H1 (cell line): ENCODE measurements at regions not wholly inside any gene's neighbourhood (a gene's known extent, or its start where the extent isn't known, plus 50 kb on each side); places are given as distances from the start of the nearest gene placed in this dataset.

Source experiments
- CTCF ChIA-PET: fragments of 300-600 bp; sonication (Branson Sonifier 250); formaldehyde crosslinking; loops from one replicate; lab custom pipeline; 2021; ENCODE audit not compliant: partially characterized antibody; lab: Charles Lee
- POLR2A ChIA-PET: fragments of 300-600 bp; sonication (Branson Sonifier 250); formaldehyde crosslinking; loops from one replicate; lab custom pipeline; 2021; ENCODE audit warnings: inconsistent platforms; ENCODE audit not compliant: partially characterized antibody; lab: Charles Lee
- DNase-seq, 2 experiments: peaks; one replicate each; pipeline versions ENCODE4 v3.0.0 to v3.0.0-alpha.2; 2010 to 2022; ENCODE audit warnings: low spot score in 2 of 2, low read depth in 1 of 2, mixed read lengths in 1 of 2
- FAIRE-seq: peaks from 2 replicates; lab custom pipeline; 2011; peaks lifted over from hg19 to GRCh38; lab: Jason Lieb, UNC
- H2AFZ ChIP-seq: 2 replicates; pipeline ENCODE4 v1.8.1; 2012; ENCODE audit warnings: low read length, inconsistent platforms
- H2AK5ac ChIP-seq: 2 replicates; pipeline ENCODE4 v1.6.1; 2013; ENCODE audit warnings: low read depth, low read length
- H2BK120ac ChIP-seq: replicated peaks from 2 replicates; pipeline ENCODE3; 2013; ENCODE audit warnings: low read depth, low read length, inconsistent platforms
- H2BK12ac ChIP-seq: 2 replicates; pipeline ENCODE4 v1.6.1; 2013; ENCODE audit warnings: low read depth, low read length
- H2BK15ac ChIP-seq: 2 replicates; pipeline ENCODE4 v1.6.1; 2013; ENCODE audit warnings: low read length
- H2BK20ac ChIP-seq: 2 replicates; pipeline ENCODE4 v1.6.1; 2013; ENCODE audit warnings: low read length
- H2BK5ac ChIP-seq: 2 replicates; pipeline ENCODE4 v1.6.1; 2013; ENCODE audit warnings: low read depth, low read length
- H3K14ac ChIP-seq: 2 replicates; pipeline ENCODE4 v1.6.1; 2013; ENCODE audit warnings: inconsistent platforms; ENCODE audit not compliant: insufficient read length
- H3K18ac ChIP-seq: 2 replicates; pipeline ENCODE4 v1.6.1; 2013; ENCODE audit warnings: low read length; ENCODE audit errors: extremely low read depth
- H3K23ac ChIP-seq: 2 replicates; pipeline ENCODE4 v1.6.1; 2013; ENCODE audit warnings: inconsistent platforms; ENCODE audit not compliant: insufficient read length
- H3K23me2 ChIP-seq: 2 replicates; pipeline ENCODE4 v1.6.1; 2013; ENCODE audit warnings: low read depth, low read length
- H3K27ac ChIP-seq: 2 replicates; pipeline ENCODE4 v1.6.1; 2011; ENCODE audit warnings: low read depth, low read length, inconsistent platforms
- H3K27me3 ChIP-seq, 4 experiments: replicated peaks in 1 of 4; 1 replicate in 1 of 4; 2 replicates in 3 of 4; pipeline versions ENCODE4 v1.6.1 to v1.8.1; 2011 to 2013; ENCODE audit warnings: low read length in 3 of 4, mild to moderate bottlenecking in 3 of 4, inconsistent platforms in 2 of 4, mixed read lengths in 2 of 4, moderate library complexity in 1 of 4; ENCODE audit not compliant: control insufficient read depth in 3 of 4, insufficient read depth in 3 of 4; ENCODE audit errors: extremely low read depth in 1 of 4
- H3K36me3 ChIP-seq, 4 experiments: 2 replicates each; pipeline versions ENCODE4 v1.6.1 to v1.8.1; 2011 to 2013; ENCODE audit warnings: mild to moderate bottlenecking in 4 of 4, low read length in 3 of 4, moderate library complexity in 2 of 4, control low read depth in 1 of 4, inconsistent platforms in 1 of 4; ENCODE audit not compliant: insufficient read depth in 4 of 4, control insufficient read depth in 2 of 4
- H3K4ac ChIP-seq: replicated peaks from 2 replicates; pipeline ENCODE3; 2013; ENCODE audit warnings: low read length, low read depth, mixed read lengths, inconsistent platforms; ENCODE audit not compliant: insufficient read length
- H3K4me1 ChIP-seq, 4 experiments: replicated peaks in 1 of 4; 1 replicate in 1 of 4; 2 replicates in 3 of 4; pipeline versions ENCODE4 v1.6.1 to v1.8.1; 2011 to 2013; ENCODE audit warnings: low read length in 3 of 4, inconsistent platforms in 2 of 4, mixed read lengths in 1 of 4; ENCODE audit not compliant: insufficient read depth in 4 of 4, control insufficient read depth in 3 of 4
- H3K4me2 ChIP-seq, 2 experiments: 2 replicates each; pipeline versions ENCODE4 v1.6.1 to v1.8.1; 2011 to 2013; ENCODE audit warnings: low read depth in 2 of 2, low read length in 2 of 2, control low read depth in 1 of 2, inconsistent platforms in 1 of 2, mild to moderate bottlenecking in 1 of 2; ENCODE audit not compliant: insufficient read depth in 1 of 2
- H3K4me3 ChIP-seq, 4 experiments: fragments of 200-600, 300-600 bp in 1 of 4; sonication (generic), shearing (Covaris generic), sonication (Bioruptor Twin) in 1 of 4; 2 replicates each; pipeline versions ENCODE4 v1.5.1 to v1.8.1; 2011 to 2016; ENCODE audit warnings: low read length in 4 of 4, low read depth in 3 of 4, control low read depth in 2 of 4, inconsistent platforms in 2 of 4, mild to moderate bottlenecking in 2 of 4, mixed read lengths in 1 of 4, moderate library complexity in 1 of 4; ENCODE audit not compliant: insufficient read depth in 2 of 4; ENCODE audit errors: extremely low read depth in 1 of 4
- H3K56ac ChIP-seq: replicated peaks from 2 replicates; pipeline ENCODE3; 2013; ENCODE audit warnings: low read depth, mild to moderate bottlenecking, mixed read lengths, low read length, inconsistent platforms; ENCODE audit not compliant: insufficient read length
- H3K79me1 ChIP-seq: 2 replicates; pipeline ENCODE4 v1.6.1; 2013; ENCODE audit warnings: low read depth, low read length, control low read depth
- H3K79me2 ChIP-seq, 2 experiments: 2 replicates each; pipeline versions ENCODE4 v1.6.1 to v1.8.1; 2012 to 2013; ENCODE audit warnings: low read length in 2 of 2, mild to moderate bottlenecking in 2 of 2, inconsistent platforms in 1 of 2; ENCODE audit not compliant: insufficient read depth in 2 of 2, control insufficient read depth in 1 of 2
- H3K9ac ChIP-seq, 4 experiments: replicated peaks in 1 of 4; 1 replicate in 1 of 4; 2 replicates in 3 of 4; pipeline versions ENCODE4 v1.6.1 to v1.8.1; 2011 to 2013; ENCODE audit warnings: low read depth in 3 of 4, low read length in 3 of 4, control low read depth in 2 of 4, mild to moderate bottlenecking in 2 of 4, moderate library complexity in 2 of 4, inconsistent platforms in 1 of 4; ENCODE audit errors: extremely low read depth in 1 of 4
- H3K9me3 ChIP-seq, 2 experiments: 2 replicates each; pipeline versions ENCODE4 v1.6.1 to v1.8.1; 2012 to 2013; ENCODE audit warnings: mild to moderate bottlenecking in 2 of 2, moderate library complexity in 2 of 2, control low read depth in 1 of 2, inconsistent platforms in 1 of 2, low read depth in 1 of 2, low read length in 1 of 2, mixed read lengths in 1 of 2; ENCODE audit not compliant: insufficient read depth in 2 of 2
- H4K20me1 ChIP-seq, 2 experiments: replicated peaks in 1 of 2; 2 replicates each; pipeline versions ENCODE3 to v1.8.1; 2011 to 2013; ENCODE audit warnings: inconsistent platforms in 2 of 2, low read length in 2 of 2, mild to moderate bottlenecking in 1 of 2; ENCODE audit not compliant: insufficient read depth in 2 of 2, control insufficient read depth in 1 of 2
- H4K5ac ChIP-seq: 2 replicates; pipeline ENCODE4 v1.6.1; 2013; ENCODE audit warnings: low read length, low read depth, mixed read lengths, inconsistent platforms; ENCODE audit not compliant: insufficient read length
- H4K8ac ChIP-seq: 2 replicates; pipeline ENCODE4 v1.8.0; 2013; ENCODE audit warnings: mild to moderate bottlenecking, moderate library complexity, low read length, inconsistent platforms; ENCODE audit not compliant: insufficient read depth; ENCODE audit errors: extremely low read depth
- H4K91ac ChIP-seq: replicated peaks from 2 replicates; pipeline ENCODE3; 2013; ENCODE audit warnings: low read length, mixed read lengths, inconsistent platforms; ENCODE audit not compliant: insufficient read length
- BACH1 ChIP-seq: IDR thresholded peaks from 2 replicates; pipeline ENCODE4 v1.6.1; 2012; ENCODE audit warnings: low read length, improper control_type of control experiment
- EZH2 ChIP-seq: fragments of 200-600 bp; sonication (generic); IDR thresholded peaks from 2 replicates; pipeline ENCODE4 v1.7.1; 2012; ENCODE audit warnings: low read depth, mild to moderate bottlenecking, moderate library complexity, low read length, inconsistent platforms; ENCODE audit not compliant: severe bottlenecking
- RFX5 ChIP-seq: IDR thresholded peaks from 2 replicates; pipeline ENCODE4 v1.6.1; 2011; ENCODE audit warnings: low read depth, low read length, improper control_type of control experiment, borderline replicate concordance
- RXRA ChIP-seq: IDR thresholded peaks from 2 replicates; pipeline ENCODE4 v1.6.1; 2011; ENCODE audit warnings: low read depth, mild to moderate bottlenecking, low read length, moderate library complexity; ENCODE audit not compliant: insufficient read depth

GRCh38 chr2:49241501-49241900, 87.2 kb upstream of the FSHR start:
- Histone ChIP-seq H3K4me3 (no peak overlapping the region), H3K36me3 (no peaks in the 10 kb centered on the region), H2BK15ac (no peak overlapping the region), H4K91ac (no peak overlapping the region), H3K23ac (no peak overlapping the region)
- FAIRE-seq = no peak
- TF ChIP-seq RXRA = no peak
- TF ChIP-seq BACH1 = no peak
- no peak for TF ChIP-seq EZH2
- TF ChIP-seq RFX5 = no peak
- TF ChIP-seq, all 59 proteins: peak for 0
- CTCF ChIA-PET = interaction anchor here (1.0 kb wide), 1 partner anchor 235 kb away, joined by 3 read pairs; no protein-coding TSS in a partner anchor
- Histone ChIP-seq H4K20me1 (no peaks in the 10 kb centered on the region), H2BK20ac (no peak overlapping the region), H3K9me3 (no peaks in the 10 kb centered on the region), H3K56ac (no peak overlapping the region), H3K4me1 (no peaks in the 10 kb centered on the region), H3K9ac (no peak overlapping the region), H2AFZ (no peak overlapping the region), H2BK12ac (no peak overlapping the region), H2BK120ac (no peak overlapping the region), H3K79me1 (no peaks in the 10 kb centered on the region), H3K4me2 (no peak overlapping the region), H3K14ac (no peak overlapping the region), H3K23me2 (no peaks in the 10 kb centered on the region), H3K27ac (no peak overlapping the region), H3K27me3 (no peaks in the 10 kb centered on the region), H3K4ac (no peak overlapping the region), H2AK5ac (no peak overlapping the region), H3K18ac (no peak overlapping the region), H4K5ac (no peak overlapping the region), H2BK5ac (no peak overlapping the region), H3K79me2 (no peaks in the 10 kb centered on the region), H4K8ac (no peak overlapping the region)
- DNase-seq = no peak
- POLR2A ChIA-PET = no interaction called here
